HFFc6 (cell line): ENCODE measurements at regions not wholly inside any gene's neighbourhood (a gene's known extent, or its start where the extent isn't known, plus 50 kb on each side); places are given as distances from the start of the nearest gene placed in this dataset.

Source experiments
- DNase-seq: peaks from one replicate; pipeline ENCODE4 v3.0.0-alpha.2; 2018
- H3K27ac Mint-ChIP-seq: 2 replicates; pipeline ENCODE4 v1.8.0; 2020; ENCODE audit warnings: mild to moderate bottlenecking, mixed read lengths
- H3K27me3 Mint-ChIP-seq: 2 replicates; pipeline ENCODE4 v1.8.0; 2021; ENCODE audit warnings: mild to moderate bottlenecking, moderate library complexity, mixed read lengths; ENCODE audit not compliant: insufficient read depth
- H3K36me3 Mint-ChIP-seq: 2 replicates; pipeline ENCODE4 v1.8.0; 2021; ENCODE audit warnings: low read depth, mixed read lengths
- H3K4me1 Mint-ChIP-seq: 2 replicates; pipeline ENCODE4 v1.8.0; 2020; ENCODE audit warnings: low read depth, mixed read lengths
- H3K4me3 Mint-ChIP-seq: 2 replicates; pipeline ENCODE4 v1.8.0; 2020; ENCODE audit warnings: mild to moderate bottlenecking, moderate library complexity, mixed read lengths
- H3K9me3 Mint-ChIP-seq: 2 replicates; pipeline ENCODE4 v1.8.0; 2020; ENCODE audit warnings: mild to moderate bottlenecking, mixed read lengths
- TF ChIP-seq, protein P1 (sequence below): fragments of 200-600 bp; sonication (generic); IDR thresholded peaks from 2 replicates; pipeline ENCODE4 v1.5.0; 2021; ENCODE audit warnings: antibody characterized with exemption, mild to moderate bottlenecking

GRCh38 chr2:43020296-43020695 lies 206.1 kb downstream of the ZFP36L2 start:
- DNase-seq, result no peak
- TF ChIP-seq, protein P1, sequence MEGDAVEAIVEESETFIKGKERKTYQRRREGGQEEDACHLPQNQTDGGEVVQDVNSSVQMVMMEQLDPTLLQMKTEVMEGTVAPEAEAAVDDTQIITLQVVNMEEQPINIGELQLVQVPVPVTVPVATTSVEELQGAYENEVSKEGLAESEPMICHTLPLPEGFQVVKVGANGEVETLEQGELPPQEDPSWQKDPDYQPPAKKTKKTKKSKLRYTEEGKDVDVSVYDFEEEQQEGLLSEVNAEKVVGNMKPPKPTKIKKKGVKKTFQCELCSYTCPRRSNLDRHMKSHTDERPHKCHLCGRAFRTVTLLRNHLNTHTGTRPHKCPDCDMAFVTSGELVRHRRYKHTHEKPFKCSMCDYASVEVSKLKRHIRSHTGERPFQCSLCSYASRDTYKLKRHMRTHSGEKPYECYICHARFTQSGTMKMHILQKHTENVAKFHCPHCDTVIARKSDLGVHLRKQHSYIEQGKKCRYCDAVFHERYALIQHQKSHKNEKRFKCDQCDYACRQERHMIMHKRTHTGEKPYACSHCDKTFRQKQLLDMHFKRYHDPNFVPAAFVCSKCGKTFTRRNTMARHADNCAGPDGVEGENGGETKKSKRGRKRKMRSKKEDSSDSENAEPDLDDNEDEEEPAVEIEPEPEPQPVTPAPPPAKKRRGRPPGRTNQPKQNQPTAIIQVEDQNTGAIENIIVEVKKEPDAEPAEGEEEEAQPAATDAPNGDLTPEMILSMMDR, result no peak
- H3K27me3 Mint-ChIP-seq, result peaks cover 4% of the 10 kb centered on the region; the same call in 1 of the 2 replicates
- H3K9me3 Mint-ChIP-seq, result peaks cover 23% of the 10 kb centered on the region
- H3K36me3 Mint-ChIP-seq, result peaks cover 14% of the 10 kb centered on the region
- H3K4me1 Mint-ChIP-seq, result peaks cover 23% of the 10 kb centered on the region
- H3K27ac Mint-ChIP-seq, result no peak overlapping the region
- no peak overlapping the region for H3K4me3 Mint-ChIP-seq

- H3K4me1 Mint-ChIP-seq, result peaks cover 16% of the 10 kb centered on the region
- TF ChIP-seq, protein P1, result no peak
- H3K27ac Mint-ChIP-seq, result no peak overlapping the region
- no peak overlapping the region for H3K4me3 Mint-ChIP-seq
- peaks cover 14% of the 10 kb centered on the region for H3K36me3 Mint-ChIP-seq
- H3K27me3 Mint-ChIP-seq, result peaks cover 4% of the 10 kb centered on the region; the same call in 1 of the 2 replicates
- no peak for DNase-seq
- H3K9me3 Mint-ChIP-seq, result peaks cover 23% of the 10 kb centered on the region
Measured at GRCh38 chr2:43019536-43020183, 206.7 kb downstream of the ZFP36L2 start.

DNA sequence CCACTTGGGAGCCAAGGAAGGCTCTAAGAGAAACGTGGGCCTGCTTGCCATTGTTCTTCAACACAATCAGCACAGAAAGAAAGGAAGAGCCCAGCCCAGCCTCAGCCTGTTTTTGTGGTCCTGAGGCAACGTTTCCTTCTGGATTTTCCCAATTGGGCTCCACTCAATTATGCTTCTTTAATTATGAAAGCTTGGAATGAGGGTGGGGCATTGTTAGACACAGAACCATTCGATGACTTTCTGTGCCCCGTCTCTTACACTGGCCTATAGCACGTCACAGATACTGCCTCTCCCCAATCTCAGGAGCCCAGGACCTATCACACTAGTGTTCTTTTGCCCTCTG lies 207.4 kb downstream of the ZFP36L2 start:
- H3K4me3 Mint-ChIP-seq, result no peak overlapping the region
- TF ChIP-seq, protein P1, result no peak
- no peak overlapping the region for H3K27ac Mint-ChIP-seq
- H3K9me3 Mint-ChIP-seq, result peaks cover 23% of the 10 kb centered on the region
- H3K4me1 Mint-ChIP-seq, result peaks cover 12% of the 10 kb centered on the region
- H3K36me3 Mint-ChIP-seq, result peaks cover 14% of the 10 kb centered on the region
- no peak for DNase-seq
- peaks cover 4% of the 10 kb centered on the region; the same call in 1 of the 2 replicates for H3K27me3 Mint-ChIP-seq

GRCh38 chr2:43018179-43019024 lies 208.0 kb downstream of the ZFP36L2 start:
- Mint-ChIP-seq H3K9me3 (peaks cover 23% of the 10 kb centered on the region), H3K36me3 (peaks cover 14% of the 10 kb centered on the region), H3K27ac (no peak overlapping the region), H3K27me3 (peaks cover 4% of the 10 kb centered on the region; the same call in 1 of the 2 replicates), H3K4me1 (peaks cover 12% of the 10 kb centered on the region), H3K4me3 (no peak overlapping the region)
- DNase-seq, result peak; percentile 50
- TF ChIP-seq, protein P1, result no peak

- Mint-ChIP-seq H3K36me3 (no peaks in the 10 kb centered on the region), H3K9me3 (no peaks in the 10 kb centered on the region), H3K4me1 (peaks cover 23% of the 10 kb centered on the region), H3K4me3 (no peak overlapping the region), H3K27ac (no peak overlapping the region), H3K27me3 (no peaks in the 10 kb centered on the region)
- DNase-seq, result no peak
- TF ChIP-seq, protein P1, result no peak
Measured at GRCh38 chr2:43013821-43014345, 212.5 kb downstream of the ZFP36L2 start.
